ENCODE measurements at regions not wholly inside any gene's neighbourhood (a gene's known extent, or its start where the extent isn't known, plus 50 kb on each side); places are given as distances from the start of the nearest gene placed in this dataset.

GRCh38 chr5:23012842-23013241 is 159.7 kb upstream of the CDH12 start:
- H3K36me3 ChIP-seq (replicated peaks in 1 of 2; ENCODE audit: control insufficient read depth in 2 of 2, insufficient read depth in 2 of 2, low read length in 2 of 2) = no peaks in the 10 kb centered on the region
- no peak overlapping the region for H2AFZ ChIP-seq (ENCODE audit: low read length)
- no peak overlapping the region for H4K8ac ChIP-seq (ENCODE audit: low read depth, low read length)
- no peak overlapping the region for H2AK5ac ChIP-seq (ENCODE audit: low read depth, low read length)
- H3K4ac ChIP-seq (ENCODE audit: low read length) = no peak overlapping the region
- H3K27me3 ChIP-seq (ENCODE audit: control insufficient read depth in 3 of 3, insufficient read depth in 3 of 3, low read depth in 1 of 3, low read length in 3 of 3) = no peaks in the 10 kb centered on the region
- no peak overlapping the region for H2BK15ac ChIP-seq (ENCODE audit: low read length)
- H3K9me3 ChIP-seq (replicated peaks in 1 of 2; ENCODE audit: control insufficient read depth in 2 of 2, insufficient read depth in 1 of 2, low read depth in 1 of 2, low read length in 2 of 2) = no peaks in the 10 kb centered on the region
- no peak for DNase-seq (ENCODE audit: low spot score)
- no peak overlapping the region for H3K14ac ChIP-seq (ENCODE audit: low read length)
- H3K4me1 ChIP-seq (ENCODE audit: control insufficient read depth in 2 of 2, insufficient read depth in 1 of 2, low read depth in 1 of 2, low read length in 2 of 2) = no peaks in the 10 kb centered on the region
- H3K9ac ChIP-seq (ENCODE audit: low read depth, low read length, poor library complexity) = no peak overlapping the region
- H2BK5ac ChIP-seq (ENCODE audit: low read length) = no peak overlapping the region
- H3K4me2 ChIP-seq (ENCODE audit: insufficient read depth, low read length, poor library complexity, severe bottlenecking) = no peak overlapping the region
- H3K27ac ChIP-seq (replicated peaks; ENCODE audit: low read length) = no peak overlapping the region
- H3K4me3 ChIP-seq (ENCODE audit: low read length in 2 of 2) = no peak overlapping the region
- no peak overlapping the region for H3K18ac ChIP-seq (ENCODE audit: low read length)
- 100% methylated on average over 2 of the region's 5 CpGs; no CpG with 5 or more reads in 1 of the 2 donors for WGBS, 2 donors (ENCODE audit: extremely low coverage in 2 of 2, insufficient read length in 2 of 2, insufficient replicate concordance in 1 of 2)
- H3K79me1 ChIP-seq (ENCODE audit: low read depth, low read length) = no peaks in the 10 kb centered on the region
- H3K23ac ChIP-seq (ENCODE audit: low read depth, low read length, poor library complexity) = no peak overlapping the region
- H2BK12ac ChIP-seq (ENCODE audit: low read length) = no peak overlapping the region
- no peak overlapping the region for H4K91ac ChIP-seq (ENCODE audit: low read depth, low read length, poor library complexity)
- no peak overlapping the region for H2BK120ac ChIP-seq (ENCODE audit: low read depth, low read length)

DNA sequence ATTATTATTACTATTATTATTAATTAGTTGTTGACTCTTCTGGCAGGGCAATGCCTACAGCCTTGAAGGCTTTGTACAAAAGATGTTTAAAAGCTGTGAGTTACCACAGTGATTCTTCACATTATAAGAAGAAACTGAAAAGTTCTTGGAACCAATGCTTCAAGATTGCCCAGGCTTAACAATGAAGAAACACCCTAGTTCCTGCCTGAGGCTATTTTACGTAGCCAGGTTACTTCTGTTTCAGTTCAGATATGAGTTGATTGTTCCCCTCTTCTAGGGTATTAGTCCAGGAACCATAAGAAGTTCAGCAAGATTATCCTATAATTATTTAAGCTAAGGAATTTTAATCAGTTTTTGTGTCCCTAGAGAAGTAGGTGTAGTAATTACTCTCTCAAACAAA is 154.6 kb upstream of the CDH12 start:
- no peak overlapping the region for H2BK5ac ChIP-seq (ENCODE audit: low read length)
- no peak overlapping the region for H3K9ac ChIP-seq (ENCODE audit: low read depth, low read length, poor library complexity)
- H3K36me3 ChIP-seq (replicated peaks in 1 of 2; ENCODE audit: control insufficient read depth in 2 of 2, insufficient read depth in 2 of 2, low read length in 2 of 2) = no peaks in the 10 kb centered on the region
- WGBS, 2 donors (ENCODE audit: extremely low coverage in 2 of 2, insufficient read length in 2 of 2, insufficient replicate concordance in 1 of 2) = no CpG with 5 or more reads among the region's 1 CpG
- no peak overlapping the region for H3K18ac ChIP-seq (ENCODE audit: low read length)
- no peak overlapping the region for H2BK15ac ChIP-seq (ENCODE audit: low read length)
- no peak overlapping the region for H4K8ac ChIP-seq (ENCODE audit: low read depth, low read length)
- no peaks in the 10 kb centered on the region for H3K9me3 ChIP-seq (replicated peaks in 1 of 2; ENCODE audit: control insufficient read depth in 2 of 2, insufficient read depth in 1 of 2, low read depth in 1 of 2, low read length in 2 of 2)
- no peak overlapping the region for H2AFZ ChIP-seq (ENCODE audit: low read length)
- H3K4me1 ChIP-seq (ENCODE audit: control insufficient read depth in 2 of 2, insufficient read depth in 1 of 2, low read depth in 1 of 2, low read length in 2 of 2) = no peaks in the 10 kb centered on the region
- no peaks in the 10 kb centered on the region for H3K79me1 ChIP-seq (ENCODE audit: low read depth, low read length)
- no peak overlapping the region for H4K91ac ChIP-seq (ENCODE audit: low read depth, low read length, poor library complexity)
- no peak overlapping the region for H2BK120ac ChIP-seq (ENCODE audit: low read depth, low read length)
- DNase-seq (ENCODE audit: low spot score) = no peak
- no peak overlapping the region for H3K4me2 ChIP-seq (ENCODE audit: insufficient read depth, low read length, poor library complexity, severe bottlenecking)
- no peaks in the 10 kb centered on the region for H3K27me3 ChIP-seq (ENCODE audit: control insufficient read depth in 3 of 3, insufficient read depth in 3 of 3, low read depth in 1 of 3, low read length in 3 of 3)
- no peak overlapping the region for H3K27ac ChIP-seq (replicated peaks; ENCODE audit: low read length)
- H3K4me3 ChIP-seq (ENCODE audit: low read length in 2 of 2) = no peak overlapping the region
- no peak overlapping the region for H3K14ac ChIP-seq (ENCODE audit: low read length)
- H3K4ac ChIP-seq (ENCODE audit: low read length) = no peak overlapping the region
- no peak overlapping the region for H2BK12ac ChIP-seq (ENCODE audit: low read length)
- no peak overlapping the region for H2AK5ac ChIP-seq (ENCODE audit: low read depth, low read length)
- H3K23ac ChIP-seq (ENCODE audit: low read depth, low read length, poor library complexity) = no peak overlapping the region

DNA sequence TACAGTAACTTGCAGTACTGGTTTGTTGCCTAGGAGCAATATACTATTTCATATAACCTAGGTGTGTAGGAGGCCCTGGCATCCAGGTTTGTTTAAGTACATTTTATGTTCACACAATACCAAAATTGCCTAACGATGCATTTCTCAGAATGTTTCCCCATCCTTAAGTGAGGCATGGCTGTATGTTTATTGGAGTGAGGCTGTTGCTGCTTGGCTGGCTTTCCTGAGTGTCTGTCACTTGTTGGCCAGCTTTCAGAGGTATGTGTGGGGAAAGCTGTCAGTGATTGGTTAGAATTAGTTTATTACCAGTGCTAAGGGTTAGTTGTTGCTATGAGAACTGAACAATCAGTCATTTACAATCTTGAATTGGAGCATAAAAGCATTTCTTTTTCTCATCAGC is 154.1 kb upstream of the CDH12 start:
- no peaks in the 10 kb centered on the region for H3K27me3 ChIP-seq (ENCODE audit: control insufficient read depth in 3 of 3, insufficient read depth in 3 of 3, low read depth in 1 of 3, low read length in 3 of 3)
- no peak overlapping the region for H3K27ac ChIP-seq (replicated peaks; ENCODE audit: low read length)
- no peak for DNase-seq (ENCODE audit: low spot score)
- no peak overlapping the region for H3K4me2 ChIP-seq (ENCODE audit: insufficient read depth, low read length, poor library complexity, severe bottlenecking)
- H3K79me1 ChIP-seq (ENCODE audit: low read depth, low read length) = no peaks in the 10 kb centered on the region
- H3K18ac ChIP-seq (ENCODE audit: low read length) = no peak overlapping the region
- no peak overlapping the region for H3K4ac ChIP-seq (ENCODE audit: low read length)
- H3K9me3 ChIP-seq (replicated peaks in 1 of 2; ENCODE audit: control insufficient read depth in 2 of 2, insufficient read depth in 1 of 2, low read depth in 1 of 2, low read length in 2 of 2) = no peaks in the 10 kb centered on the region
- H2BK120ac ChIP-seq (ENCODE audit: low read depth, low read length) = no peak overlapping the region
- H3K4me3 ChIP-seq (ENCODE audit: low read length in 2 of 2) = no peak overlapping the region
- H2BK12ac ChIP-seq (ENCODE audit: low read length) = no peak overlapping the region
- no peaks in the 10 kb centered on the region for H3K36me3 ChIP-seq (replicated peaks in 1 of 2; ENCODE audit: control insufficient read depth in 2 of 2, insufficient read depth in 2 of 2, low read length in 2 of 2)
- no peak overlapping the region for H3K14ac ChIP-seq (ENCODE audit: low read length)
- no CpG with 5 or more reads among the region's 1 CpG for WGBS, 2 donors (ENCODE audit: extremely low coverage in 2 of 2, insufficient read length in 2 of 2, insufficient replicate concordance in 1 of 2)
- no peak overlapping the region for H2BK15ac ChIP-seq (ENCODE audit: low read length)
- H2AFZ ChIP-seq (ENCODE audit: low read length) = no peak overlapping the region
- no peak overlapping the region for H4K8ac ChIP-seq (ENCODE audit: low read depth, low read length)
- no peaks in the 10 kb centered on the region for H3K4me1 ChIP-seq (ENCODE audit: control insufficient read depth in 2 of 2, insufficient read depth in 1 of 2, low read depth in 1 of 2, low read length in 2 of 2)
- no peak overlapping the region for H3K9ac ChIP-seq (ENCODE audit: low read depth, low read length, poor library complexity)
- no peak overlapping the region for H4K91ac ChIP-seq (ENCODE audit: low read depth, low read length, poor library complexity)
- H2AK5ac ChIP-seq (ENCODE audit: low read depth, low read length) = no peak overlapping the region
- no peak overlapping the region for H3K23ac ChIP-seq (ENCODE audit: low read depth, low read length, poor library complexity)
- no peak overlapping the region for H2BK5ac ChIP-seq (ENCODE audit: low read length)

DNA sequence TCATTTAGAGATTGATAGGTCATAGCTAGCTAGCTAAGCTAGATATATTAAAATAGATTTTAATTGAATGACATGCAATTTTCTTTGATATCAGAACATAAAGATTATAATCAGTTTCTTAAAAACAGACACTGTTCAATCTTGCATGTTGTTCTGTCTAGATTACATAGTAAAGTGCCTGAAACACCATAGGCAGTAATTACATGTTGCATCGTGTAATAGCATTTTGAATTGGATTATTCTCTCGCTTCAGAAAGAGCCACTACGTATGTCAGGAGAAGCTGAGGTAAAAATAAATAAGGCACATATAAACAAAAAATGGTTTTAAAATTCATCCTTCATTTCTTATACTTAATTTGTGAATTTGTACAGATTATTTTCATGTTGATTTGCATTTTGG is 148.0 kb upstream of the CDH12 start:
- Histone ChIP-seq H3K14ac (ENCODE audit: low read length) (no peak overlapping the region), H4K8ac (ENCODE audit: low read depth, low read length) (no peak overlapping the region), H2BK120ac (ENCODE audit: low read depth, low read length) (no peak overlapping the region), H3K27me3 (ENCODE audit: control insufficient read depth in 3 of 3, insufficient read depth in 3 of 3, low read depth in 1 of 3, low read length in 3 of 3) (no peaks in the 10 kb centered on the region), H3K36me3 (replicated peaks in 1 of 2; ENCODE audit: control insufficient read depth in 2 of 2, insufficient read depth in 2 of 2, low read length in 2 of 2) (no peaks in the 10 kb centered on the region), H3K27ac (replicated peaks; ENCODE audit: low read length) (no peak overlapping the region), H4K91ac (ENCODE audit: low read depth, low read length, poor library complexity) (no peak overlapping the region), H3K4me1 (ENCODE audit: control insufficient read depth in 2 of 2, insufficient read depth in 1 of 2, low read depth in 1 of 2, low read length in 2 of 2) (no peaks in the 10 kb centered on the region), H2BK5ac (ENCODE audit: low read length) (no peak overlapping the region), H3K9me3 (replicated peaks in 1 of 2; ENCODE audit: control insufficient read depth in 2 of 2, insufficient read depth in 1 of 2, low read depth in 1 of 2, low read length in 2 of 2) (no peaks in the 10 kb centered on the region), H2AFZ (ENCODE audit: low read length) (no peak overlapping the region), H3K4me2 (ENCODE audit: insufficient read depth, low read length, poor library complexity, severe bottlenecking) (no peak overlapping the region), H3K4ac (ENCODE audit: low read length) (no peak overlapping the region), H3K18ac (ENCODE audit: low read length) (no peak overlapping the region), H2BK15ac (ENCODE audit: low read length) (no peak overlapping the region), H3K4me3 (ENCODE audit: low read length in 2 of 2) (no peak overlapping the region), H3K9ac (ENCODE audit: low read depth, low read length, poor library complexity) (no peak overlapping the region), H3K79me1 (ENCODE audit: low read depth, low read length) (no peaks in the 10 kb centered on the region), H2AK5ac (ENCODE audit: low read depth, low read length) (no peak overlapping the region), H3K23ac (ENCODE audit: low read depth, low read length, poor library complexity) (no peak overlapping the region), H2BK12ac (ENCODE audit: low read length) (no peak overlapping the region)
- WGBS, 2 donors (ENCODE audit: extremely low coverage in 2 of 2, insufficient read length in 2 of 2, insufficient replicate concordance in 1 of 2) = no CpG with 5 or more reads among the region's 3 CpGs
- DNase-seq (ENCODE audit: low spot score) = no peak
